HCT116 (cell line): ENCODE measurements at regions not wholly inside any gene's neighbourhood (a gene's known extent, or its start where the extent isn't known, plus 50 kb on each side); places are given as distances from the start of the nearest gene placed in this dataset.

Experiments
- ATAC-seq: fragments of 200-7000 bp; cut with Tn5 transposase; 2 replicates; pipeline ENCODE4 v1.9.1; 2020; ENCODE audit warnings: mild to moderate bottlenecking, moderate library complexity
- BruUV-seq: library from RNA; stranded (reverse); fragments of 400-500 nt; replicated peaks from 2 replicates; lab custom pipeline; 2021; lab: Mats Ljungman, UMichigan
- CTCF ChIA-PET: fragments of 300-600 bp; sonication (Branson Sonifier 250); formaldehyde crosslinking; loops from one replicate; lab custom pipeline; 2021; ENCODE audit warnings: antibody characterized with exemption; lab: Charles Lee
- POLR2A ChIA-PET: fragments of 300-600, 350-600 bp; sonication (Branson Sonifier 250); formaldehyde crosslinking; loops from one replicate; lab custom pipeline; 2021; ENCODE audit warnings: antibody characterized with exemption; lab: Charles Lee
- RAD21 ChIA-PET, 2 experiments: fragments of 300-600 bp; sonication (Branson Sonifier 250); formaldehyde crosslinking; loops; one replicate each; lab custom pipeline; 2023; ENCODE audit warnings: low total read pairs in 2 of 2; ENCODE audit not compliant: uncharacterized antibody in 2 of 2, unreplicated experiment in 2 of 2, low non-redundant PET in 1 of 2; lab: Charles Lee
- DNase-seq: peaks from one replicate; pipeline ENCODE4 v3.0.0-alpha.2; 2010; ENCODE audit warnings: low read depth, low spot score
- H2AFZ ChIP-seq: fragments of 200-600 bp; shearing (Covaris generic), sonication (generic); 2 replicates; pipeline ENCODE4 v1.6.1; 2017; ENCODE audit warnings: low read depth, mixed run types, mixed read lengths, antibody characterized with exemption, low read length; ENCODE audit not compliant: poor library complexity, severe bottlenecking
- H3K27ac ChIP-seq: 2 replicates; pipeline ENCODE4 v1.5.1; 2012; ENCODE audit warnings: low read depth, low read length
- H3K27me3 ChIP-seq: fragments of 200-600 bp; sonication (generic); 2 replicates; pipeline ENCODE4 v1.6.1; 2016; ENCODE audit warnings: mixed run types, low read length, mixed read lengths; ENCODE audit not compliant: insufficient read depth
- H3K36me3 ChIP-seq, 2 experiments: fragments of 200-500 bp in 1 of 2; fragments of 200-600 bp in 1 of 2; sonication (Bioruptor generic) in 1 of 2; sonication (generic) in 1 of 2; 2 replicates each; pipeline versions ENCODE4 v1.5.1 to v1.6.1; 2014 to 2016; ENCODE audit warnings: low read length in 2 of 2, inconsistent platforms in 1 of 2, mixed read lengths in 1 of 2, mixed run types in 1 of 2; ENCODE audit not compliant: insufficient read depth in 2 of 2, control insufficient read depth in 1 of 2
- H3K4me1 ChIP-seq, 2 experiments: fragments of 200-600 bp in 1 of 2; sonication (generic) in 1 of 2; 2 replicates each; pipeline versions ENCODE4 v1.5.1 to v1.6.1; 2012 to 2017; ENCODE audit warnings: low read length in 2 of 2, inconsistent platforms in 1 of 2, mild to moderate bottlenecking in 1 of 2, mixed read lengths in 1 of 2, mixed run types in 1 of 2, moderate library complexity in 1 of 2; ENCODE audit not compliant: insufficient read depth in 2 of 2, control insufficient read depth in 1 of 2
- H3K4me2 ChIP-seq: fragments of 200-600 bp; sonication (generic); 2 replicates; pipeline ENCODE4 v1.6.1; 2017; ENCODE audit warnings: mixed run types, low read length, mixed read lengths
- H3K4me3 ChIP-seq, 2 experiments: fragments of 200-600 bp in 1 of 2; sonication (generic) in 1 of 2; replicated peaks in 1 of 2; 2 replicates each; pipeline ENCODE4 v1.5.1; 2011 to 2016; ENCODE audit warnings: low read length in 2 of 2, control low read depth in 1 of 2, low read depth in 1 of 2, mild to moderate bottlenecking in 1 of 2, mixed read lengths in 1 of 2, mixed run types in 1 of 2
- H3K79me2 ChIP-seq: fragments of 200-600 bp; sonication (generic); 2 replicates; pipeline ENCODE4 v1.6.1; 2017; ENCODE audit warnings: mild to moderate bottlenecking, mixed run types, low read length, moderate library complexity, mixed read lengths; ENCODE audit not compliant: insufficient read depth
- H3K9ac ChIP-seq: fragments of 200-600 bp; sonication (generic); 2 replicates; pipeline ENCODE4 v1.6.1; 2016; ENCODE audit warnings: low read length, mixed read lengths
- H3K9me2 ChIP-seq: fragments of 200-600 bp; sonication (generic), shearing (Covaris generic); 2 replicates; pipeline ENCODE4 v1.6.1; 2017; ENCODE audit warnings: mixed run types, mild to moderate bottlenecking, moderate library complexity; ENCODE audit not compliant: insufficient read depth
- H3K9me3 ChIP-seq, 2 experiments: fragments of 200-500 bp in 1 of 2; fragments of 200-600 bp in 1 of 2; sonication (Bioruptor generic) in 1 of 2; sonication (generic) in 1 of 2; 2 replicates each; pipeline ENCODE4 v1.6.1; 2014 to 2017; ENCODE audit warnings: low read length in 2 of 2, mixed read lengths in 2 of 2, inconsistent platforms in 1 of 2, low read depth in 1 of 2, mild to moderate bottlenecking in 1 of 2, mixed run types in 1 of 2, moderate library complexity in 1 of 2; ENCODE audit not compliant: control insufficient read depth in 1 of 2, insufficient read depth in 1 of 2
- H4K20me1 ChIP-seq: fragments of 200-600 bp; sonication (generic), shearing (Covaris generic); 2 replicates; pipeline ENCODE4 v1.6.1; 2017; ENCODE audit warnings: mixed run types, mild to moderate bottlenecking, moderate library complexity; ENCODE audit not compliant: insufficient read depth
- CBX3 ChIP-seq: IDR thresholded peaks from 2 replicates; pipeline ENCODE4 v1.6.1; 2012; ENCODE audit warnings: low read depth
- CEBPB ChIP-seq: IDR thresholded peaks from 2 replicates; pipeline ENCODE4 v1.6.1; 2012; ENCODE audit warnings: low read depth
- EGR1 ChIP-seq: IDR thresholded peaks from 2 replicates; pipeline ENCODE4 v1.6.1; 2012; ENCODE audit warnings: low read depth
- ELF1 ChIP-seq: IDR thresholded peaks from 2 replicates; pipeline ENCODE4 v1.6.1; 2012; ENCODE audit warnings: low read depth, borderline replicate concordance
- JUND ChIP-seq: IDR thresholded peaks from 2 replicates; pipeline ENCODE4 v1.6.1; 2012
- RAD21 ChIP-seq: IDR thresholded peaks from 2 replicates; pipeline ENCODE4 v1.6.1; 2012; ENCODE audit warnings: low read depth, mild to moderate bottlenecking
- SIN3A ChIP-seq: IDR thresholded peaks from 2 replicates; pipeline ENCODE4 v1.6.1; 2012; ENCODE audit warnings: low read depth
- SP1 ChIP-seq: IDR thresholded peaks from 2 replicates; pipeline ENCODE4 v1.6.1; 2012; ENCODE audit warnings: low read depth
- SRF ChIP-seq: IDR thresholded peaks from 2 replicates; pipeline ENCODE4 v1.6.1; 2012; ENCODE audit warnings: low read depth
- ZFX ChIP-seq: fragments of 450-650 bp; IDR thresholded peaks from 2 replicates; pipeline ENCODE4 v1.6.1; 2017
- ZNF274 ChIP-seq: fragments of 200-500 bp; sonication (Bioruptor generic); IDR thresholded peaks from 2 replicates; pipeline ENCODE4 v1.6.1; 2014; ENCODE audit warnings: mild to moderate bottlenecking, low read depth, low read length, inconsistent platforms
- intact Hi-C: fragments of 100-400 bp; cut with micrococcal nuclease; formaldehyde crosslinking; loops from 2 replicates; pipeline ENCODE4 v1.10.0; 2022
- TF ChIP-seq, protein P1 (sequence below): IDR thresholded peaks from 2 replicates; pipeline ENCODE4 v1.6.1; 2012
- TF ChIP-seq, protein P2 (sequence below), 3 experiments: fragments of 200-600 bp in 1 of 3; sonication (generic) in 1 of 3; IDR thresholded peaks in 2 of 3; conservative IDR thresholded peaks in 1 of 3; 2 replicates each; pipeline ENCODE4 v1.5.1; 2012 to 2017; ENCODE audit warnings: low read depth in 2 of 3, low read length in 2 of 3, antibody characterized with exemption in 1 of 3, borderline replicate concordance in 1 of 3, control low read depth in 1 of 3, mild to moderate bottlenecking in 1 of 3, mixed read lengths in 1 of 3, mixed run types in 1 of 3, moderate library complexity in 1 of 3; ENCODE audit not compliant: insufficient read depth in 1 of 3
- TF ChIP-seq, protein P3 (sequence below): IDR thresholded peaks from 2 replicates; pipeline ENCODE4 v1.6.1; 2011; ENCODE audit warnings: mild to moderate bottlenecking, low read length, moderate library complexity; ENCODE audit not compliant: insufficient replicate concordance; ENCODE audit errors: extremely low read depth

DNA sequence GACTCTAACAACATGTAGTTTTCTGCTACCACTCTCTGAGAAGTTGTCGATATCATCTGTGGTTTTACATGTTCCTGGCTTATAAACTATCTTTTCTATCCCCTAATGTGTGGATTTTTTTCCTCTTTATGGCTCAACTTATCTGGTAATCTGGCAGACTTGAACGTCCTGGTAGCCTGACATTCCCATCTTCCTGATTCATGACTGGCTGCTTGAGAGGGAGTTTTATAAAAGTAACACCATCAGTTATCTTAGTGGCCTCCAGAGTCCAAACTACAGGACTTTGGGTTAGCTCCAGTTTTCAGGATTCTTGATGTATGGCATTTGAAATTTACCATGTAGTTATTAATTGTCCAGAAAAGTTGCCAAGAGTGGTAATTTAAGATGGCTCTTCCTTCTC, 174.0 kb upstream of the GULP1 start:
- ATAC-seq (no peak), DNase-seq (no peak)
- H2AFZ ChIP-seq = no peak overlapping the region
- no peaks in the 10 kb centered on the region for H3K4me1 ChIP-seq
- intact Hi-C loops = no loop called here
- H3K4me2 ChIP-seq = no peak overlapping the region
- no peaks in the 10 kb centered on the region for H3K79me2 ChIP-seq
- RAD21 ChIA-PET = no interaction called here
- no peaks in the 10 kb centered on the region for H3K36me3 ChIP-seq
- no peaks in the 10 kb centered on the region for H3K27me3 ChIP-seq
- no peak overlapping the region for H3K27ac ChIP-seq
- no TSS peak for BruUV-seq
- POLR2A ChIA-PET = no interaction called here
- H3K9me3 ChIP-seq = no peaks in the 10 kb centered on the region
- TF ChIP-seq, protein P1, sequence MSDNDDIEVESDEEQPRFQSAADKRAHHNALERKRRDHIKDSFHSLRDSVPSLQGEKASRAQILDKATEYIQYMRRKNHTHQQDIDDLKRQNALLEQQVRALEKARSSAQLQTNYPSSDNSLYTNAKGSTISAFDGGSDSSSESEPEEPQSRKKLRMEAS = no peak
- TF ChIP-seq ZNF274 (no peak), ZFX (no peak), ELF1 (no peak), CBX3 (no peak), RAD21 (no peak), SIN3A (no peak), EGR1 (no peak), CEBPB (no peak), SRF (no peak), JUND (no peak), SP1 (no peak)
- TF ChIP-seq, protein P2, sequence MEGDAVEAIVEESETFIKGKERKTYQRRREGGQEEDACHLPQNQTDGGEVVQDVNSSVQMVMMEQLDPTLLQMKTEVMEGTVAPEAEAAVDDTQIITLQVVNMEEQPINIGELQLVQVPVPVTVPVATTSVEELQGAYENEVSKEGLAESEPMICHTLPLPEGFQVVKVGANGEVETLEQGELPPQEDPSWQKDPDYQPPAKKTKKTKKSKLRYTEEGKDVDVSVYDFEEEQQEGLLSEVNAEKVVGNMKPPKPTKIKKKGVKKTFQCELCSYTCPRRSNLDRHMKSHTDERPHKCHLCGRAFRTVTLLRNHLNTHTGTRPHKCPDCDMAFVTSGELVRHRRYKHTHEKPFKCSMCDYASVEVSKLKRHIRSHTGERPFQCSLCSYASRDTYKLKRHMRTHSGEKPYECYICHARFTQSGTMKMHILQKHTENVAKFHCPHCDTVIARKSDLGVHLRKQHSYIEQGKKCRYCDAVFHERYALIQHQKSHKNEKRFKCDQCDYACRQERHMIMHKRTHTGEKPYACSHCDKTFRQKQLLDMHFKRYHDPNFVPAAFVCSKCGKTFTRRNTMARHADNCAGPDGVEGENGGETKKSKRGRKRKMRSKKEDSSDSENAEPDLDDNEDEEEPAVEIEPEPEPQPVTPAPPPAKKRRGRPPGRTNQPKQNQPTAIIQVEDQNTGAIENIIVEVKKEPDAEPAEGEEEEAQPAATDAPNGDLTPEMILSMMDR (IDR thresholded peaks at IDR 0.05 in 2 of 3, conservative IDR thresholded peaks at IDR 0.05 in 1 of 3; ENCODE audit: borderline replicate concordance in 1 of 3, insufficient read depth in 1 of 3, low read depth in 2 of 3, low read length in 2 of 3) = no peak
- TF ChIP-seq, protein P3, sequence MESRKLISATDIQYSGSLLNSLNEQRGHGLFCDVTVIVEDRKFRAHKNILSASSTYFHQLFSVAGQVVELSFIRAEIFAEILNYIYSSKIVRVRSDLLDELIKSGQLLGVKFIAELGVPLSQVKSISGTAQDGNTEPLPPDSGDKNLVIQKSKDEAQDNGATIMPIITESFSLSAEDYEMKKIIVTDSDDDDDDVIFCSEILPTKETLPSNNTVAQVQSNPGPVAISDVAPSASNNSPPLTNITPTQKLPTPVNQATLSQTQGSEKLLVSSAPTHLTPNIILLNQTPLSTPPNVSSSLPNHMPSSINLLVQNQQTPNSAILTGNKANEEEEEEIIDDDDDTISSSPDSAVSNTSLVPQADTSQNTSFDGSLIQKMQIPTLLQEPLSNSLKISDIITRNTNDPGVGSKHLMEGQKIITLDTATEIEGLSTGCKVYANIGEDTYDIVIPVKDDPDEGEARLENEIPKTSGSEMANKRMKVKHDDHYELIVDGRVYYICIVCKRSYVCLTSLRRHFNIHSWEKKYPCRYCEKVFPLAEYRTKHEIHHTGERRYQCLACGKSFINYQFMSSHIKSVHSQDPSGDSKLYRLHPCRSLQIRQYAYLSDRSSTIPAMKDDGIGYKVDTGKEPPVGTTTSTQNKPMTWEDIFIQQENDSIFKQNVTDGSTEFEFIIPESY = no peak
- TF ChIP-seq, all 23 proteins: peak for 0
- Histone ChIP-seq H3K9me2 (no peaks in the 10 kb centered on the region), H3K9ac (no peak overlapping the region), H4K20me1 (no peaks in the 10 kb centered on the region), H3K4me3 (no peak overlapping the region)
- CTCF ChIA-PET = no interaction called here
